Spleen (tissue), 7 donors: ENCODE measurements at regions not wholly inside any gene's neighbourhood (a gene's known extent, or its start where the extent isn't known, plus 50 kb on each side); places are given as distances from the start of the nearest gene placed in this dataset.

ENCODE experiments used
- CTCF ChIP-seq, 11 experiments: fragments of 200-600 bp in 7 of 11; fragments of 450-650 bp in 4 of 11; sonication (generic) in 4 of 11; IDR thresholded peaks in 8 of 11; conservative IDR thresholded peaks in 3 of 11; 1 replicate in 7 of 11; 2 replicates in 4 of 11; pipeline versions ENCODE4 v1.4.0 to v1.8.0; 2016 to 2021; ENCODE audit warnings: antibody characterized with exemption in 11 of 11, inconsistent platforms in 4 of 11, mild to moderate bottlenecking in 1 of 11
- POLR2A ChIP-seq, 3 donors: fragments of 450-650 bp; IDR thresholded peaks; one replicate each; pipeline ENCODE4 v1.5.1; 2017; ENCODE audit warnings: antibody characterized with exemption in 3 of 3, mild to moderate bottlenecking in 1 of 3
- donor health status: DM: no; HTN: no; CAD: no; lungs with moderate emphysema.
- donor health status: DM: no; HTN: no; CAD: no.
- donor health status: DM: no; HTN: no; CAD: no.

GRCh38 chr7:9842301-9842700, 1131.4 kb upstream of the PHF14 start:
- TF ChIP-seq CTCF (IDR thresholded peaks at IDR 0.05 in 8 of 11, conservative IDR thresholded peaks at IDR 0.05 in 3 of 11) (no peak), POLR2A (IDR thresholded peaks at IDR 0.05) (no peak)
